ENCODE measurements at regions not wholly inside any gene's neighbourhood (a gene's known extent, or its start where the extent isn't known, plus 50 kb on each side); places are given as distances from the start of the nearest gene placed in this dataset.

- TF ChIP-seq CTCF (conservative IDR thresholded peaks at IDR 0.05; ENCODE audit: low read depth, low read length): no peak
- TF ChIP-seq EZH2 (IDR thresholded peaks at IDR 0.05; ENCODE audit: borderline replicate concordance, low read depth, low read length, poor library complexity, severe bottlenecking): no peak
These were observed 272.4 kb upstream of the CRY1 start for GRCh38 chr12:107365703-107366102.
